ENCODE measurements at regions not wholly inside any gene's neighbourhood (a gene's known extent, or its start where the extent isn't known, plus 50 kb on each side); places are given as distances from the start of the nearest gene placed in this dataset.

GRCh38 chr12:67523538-67523937 lies 125.0 kb upstream of the DYRK2 start:
- TF ChIP-seq EZH2 (IDR thresholded peaks at IDR 0.05; ENCODE audit: low read depth) (no peak), CTCF (conservative IDR thresholded peaks at IDR 0.05) (no peak)
- Histone ChIP-seq H3K9me3 (ENCODE audit: insufficient read depth, low read depth) (no peaks in the 10 kb centered on the region), H3F3A (ENCODE audit: insufficient read depth, low read depth) (no peaks in the 10 kb centered on the region), H3K4me3 (no peak overlapping the region), H2AFZ (no peak overlapping the region), H3K79me2 (ENCODE audit: low read depth) (no peaks in the 10 kb centered on the region), H3K4me1 (replicated peaks; ENCODE audit: insufficient read depth) (peaks cover 21% of the 10 kb centered on the region), H3K27me3 (ENCODE audit: insufficient read depth, low read depth) (no peaks in the 10 kb centered on the region), H3K4me2 (no peak overlapping the region), H4K20me1 (ENCODE audit: insufficient read depth) (no peaks in the 10 kb centered on the region), H3K9me2 (ENCODE audit: insufficient read depth) (no peaks in the 10 kb centered on the region), H3K36me3 (ENCODE audit: low read depth) (no peaks in the 10 kb centered on the region), H3K27ac (no peak overlapping the region)
- no peak for DNase-seq
- intact Hi-C loops (cut with micrococcal nuclease; ENCODE audit: unreplicated experiment): no loop called here
- CTCF ChIA-PET: no interaction called here
- BruUV-seq (replicated peaks): no TSS peak
- POLR2A ChIA-PET (ENCODE audit: unreplicated experiment): no interaction called here

GRCh38 chr12:67524861-67525616 lies 123.5 kb upstream of the DYRK2 start:
- Histone ChIP-seq H3K27me3 (ENCODE audit: insufficient read depth, low read depth) (no peaks in the 10 kb centered on the region), H3K27ac (no peak overlapping the region), H3K9me2 (ENCODE audit: insufficient read depth) (no peaks in the 10 kb centered on the region), H3K4me1 (replicated peaks; ENCODE audit: insufficient read depth) (peaks cover 26% of the 10 kb centered on the region), H3K36me3 (ENCODE audit: low read depth) (no peaks in the 10 kb centered on the region), H3K4me3 (no peak overlapping the region), H2AFZ (no peak overlapping the region), H3K79me2 (ENCODE audit: low read depth) (no peaks in the 10 kb centered on the region), H3F3A (ENCODE audit: insufficient read depth, low read depth) (no peaks in the 10 kb centered on the region), H3K4me2 (no peak overlapping the region), H4K20me1 (ENCODE audit: insufficient read depth) (no peaks in the 10 kb centered on the region), H3K9me3 (ENCODE audit: insufficient read depth, low read depth) (no peaks in the 10 kb centered on the region; the same call in 1 of the 2 replicates)
- CTCF ChIA-PET: interaction anchor here (0.7 kb wide), 1 partner anchor 41 kb away, joined by 3 read pairs; no protein-coding TSS in a partner anchor
- no peak for DNase-seq
- POLR2A ChIA-PET (ENCODE audit: unreplicated experiment): no interaction called here
- intact Hi-C loops (cut with micrococcal nuclease; ENCODE audit: unreplicated experiment): no loop called here
- TF ChIP-seq EZH2 (IDR thresholded peaks at IDR 0.05; ENCODE audit: low read depth): no peak
- TF ChIP-seq CTCF (conservative IDR thresholded peaks at IDR 0.05): no peak
- no TSS peak for BruUV-seq (replicated peaks)

- CTCF ChIA-PET: interaction anchor here (0.7 kb wide), 1 partner anchor 42 kb away, joined by 3 read pairs; no protein-coding TSS in a partner anchor
- Histone ChIP-seq H3K4me1 (replicated peaks; ENCODE audit: insufficient read depth) (peaks cover 23% of the 10 kb centered on the region), H3K4me3 (no peak overlapping the region), H4K20me1 (ENCODE audit: insufficient read depth) (no peaks in the 10 kb centered on the region), H3K9me3 (ENCODE audit: insufficient read depth, low read depth) (no peaks in the 10 kb centered on the region; the same call in 1 of the 2 replicates), H3K79me2 (ENCODE audit: low read depth) (no peaks in the 10 kb centered on the region), H3F3A (ENCODE audit: insufficient read depth, low read depth) (no peaks in the 10 kb centered on the region), H3K27ac (no peak overlapping the region), H3K9me2 (ENCODE audit: insufficient read depth) (no peaks in the 10 kb centered on the region), H3K36me3 (ENCODE audit: low read depth) (no peaks in the 10 kb centered on the region), H3K27me3 (ENCODE audit: insufficient read depth, low read depth) (no peaks in the 10 kb centered on the region), H3K4me2 (no peak overlapping the region), H2AFZ (no peak overlapping the region)
- DNase-seq: no peak
- POLR2A ChIA-PET (ENCODE audit: unreplicated experiment): no interaction called here
- TF ChIP-seq CTCF (conservative IDR thresholded peaks at IDR 0.05) (no peak), EZH2 (IDR thresholded peaks at IDR 0.05; ENCODE audit: low read depth) (no peak)
- no TSS peak for BruUV-seq (replicated peaks)
- intact Hi-C loops (cut with micrococcal nuclease; ENCODE audit: unreplicated experiment): no loop called here
Observed at GRCh38 chr12:67525617-67525884, 123.0 kb upstream of the DYRK2 start.
